ENCODE measurements at regions not wholly inside any gene's neighbourhood (a gene's known extent, or its start where the extent isn't known, plus 50 kb on each side); places are given as distances from the start of the nearest gene placed in this dataset.
"Not testable (repeated sequence)": the region's sequence is repeated elsewhere in the genome, so short reads cannot be mapped to it uniquely, and the experiment has no call there.

- not testable (repeated sequence) for TF ChIP-seq CTCF (IDR thresholded peaks at IDR 0.05); POLR2A (IDR thresholded peaks at IDR 0.05; ENCODE audit: low read length); RAD21 (conservative IDR thresholded peaks at IDR 0.05 in 1 of 2, IDR thresholded peaks at IDR 0.05 in 1 of 2); POLR2AphosphoS2 (conservative IDR thresholded peaks at IDR 0.05; ENCODE audit: low read length); KDM1A (IDR thresholded peaks at IDR 0.05; ENCODE audit: low read depth); EHF (CRISPR knock-in tag; IDR thresholded peaks at IDR 0.05); SREBF2 (IDR thresholded peaks at IDR 0.05); RCOR1 (IDR thresholded peaks at IDR 0.05; ENCODE audit: low read depth, low read length); FOSL2 (IDR thresholded peaks at IDR 0.05); FOSL2 (CRISPR knock-in tag; IDR thresholded peaks at IDR 0.05); ELK1 (IDR thresholded peaks at IDR 0.05; ENCODE audit: low read depth, low read length); SMC3 (IDR thresholded peaks at IDR 0.05); JUN (IDR thresholded peaks at IDR 0.05); MAX (IDR thresholded peaks at IDR 0.05)
Observed at GRCh38 chr21:9034491-9035200, 1486.7 kb upstream of the TPTE start.

Data from A549 (cell line).